C4-2B (cell line): ENCODE measurements at regions not wholly inside any gene's neighbourhood (a gene's known extent, or its start where the extent isn't known, plus 50 kb on each side); places are given as distances from the start of the nearest gene placed in this dataset.

Experiments used
- ZFX ChIP-seq: fragments of 450-650 bp; IDR thresholded peaks from 2 replicates; pipeline ENCODE4 v1.6.1; 2017
- TF ChIP-seq, protein P1 (sequence below): fragments of 450-650 bp; conservative IDR thresholded peaks from 2 replicates; pipeline ENCODE4 v1.5.1; 2017; ENCODE audit warnings: mild to moderate bottlenecking

DNA sequence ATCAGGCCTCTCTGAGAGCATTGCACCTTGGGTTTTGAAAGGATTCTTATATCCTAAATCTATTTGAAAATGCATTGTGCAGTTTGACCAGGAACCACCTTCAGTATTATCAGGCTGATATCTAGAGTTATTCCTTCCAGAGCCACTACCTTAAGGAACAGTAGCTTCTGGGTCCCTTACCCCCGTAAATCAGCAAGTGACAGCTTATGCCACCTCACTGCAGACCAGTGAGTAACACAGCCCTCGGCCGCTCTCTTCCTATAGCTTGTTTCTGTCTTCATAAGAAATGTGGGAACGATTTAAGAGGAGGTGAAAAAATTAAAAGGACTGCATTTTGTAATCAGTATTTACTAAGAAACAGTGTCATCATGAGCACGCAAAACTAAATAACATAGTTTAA lies 584.2 kb downstream of the GALR1 start:
- TF ChIP-seq, protein P1, sequence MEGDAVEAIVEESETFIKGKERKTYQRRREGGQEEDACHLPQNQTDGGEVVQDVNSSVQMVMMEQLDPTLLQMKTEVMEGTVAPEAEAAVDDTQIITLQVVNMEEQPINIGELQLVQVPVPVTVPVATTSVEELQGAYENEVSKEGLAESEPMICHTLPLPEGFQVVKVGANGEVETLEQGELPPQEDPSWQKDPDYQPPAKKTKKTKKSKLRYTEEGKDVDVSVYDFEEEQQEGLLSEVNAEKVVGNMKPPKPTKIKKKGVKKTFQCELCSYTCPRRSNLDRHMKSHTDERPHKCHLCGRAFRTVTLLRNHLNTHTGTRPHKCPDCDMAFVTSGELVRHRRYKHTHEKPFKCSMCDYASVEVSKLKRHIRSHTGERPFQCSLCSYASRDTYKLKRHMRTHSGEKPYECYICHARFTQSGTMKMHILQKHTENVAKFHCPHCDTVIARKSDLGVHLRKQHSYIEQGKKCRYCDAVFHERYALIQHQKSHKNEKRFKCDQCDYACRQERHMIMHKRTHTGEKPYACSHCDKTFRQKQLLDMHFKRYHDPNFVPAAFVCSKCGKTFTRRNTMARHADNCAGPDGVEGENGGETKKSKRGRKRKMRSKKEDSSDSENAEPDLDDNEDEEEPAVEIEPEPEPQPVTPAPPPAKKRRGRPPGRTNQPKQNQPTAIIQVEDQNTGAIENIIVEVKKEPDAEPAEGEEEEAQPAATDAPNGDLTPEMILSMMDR: no peak
- TF ChIP-seq ZFX: no peak
